Adrenal gland (tissue), 9 donors: ENCODE measurements at regions not wholly inside any gene's neighbourhood (a gene's known extent, or its start where the extent isn't known, plus 50 kb on each side); places are given as distances from the start of the nearest gene placed in this dataset.
"Not testable (repeated sequence)": the region's sequence is repeated elsewhere in the genome, so short reads cannot be mapped to it uniquely, and the experiment has no call there.

Experiments used
- DNase-seq, 7 donors: peaks; one replicate each; pipeline ENCODE4 v3.0.0-alpha.2; 2019 to 2020
- H3K27ac ChIP-seq, 5 donors: fragments of 200-600 bp; sonication (generic) in 4 of 5; 1 replicate in 3 of 5; 2 replicates in 2 of 5; pipeline versions ENCODE4 v1.5.1 to v1.8.0; 2016 to 2020; ENCODE audit warnings: mild to moderate bottlenecking in 1 of 5
- H3K27me3 ChIP-seq: fragments of 200-600 bp; 2 replicates; pipeline ENCODE4 v1.8.0; 2021
- H3K36me3 ChIP-seq, 2 donors: fragments of 200-600 bp; replicated peaks in 1 of 2; 1 replicate in 1 of 2; 2 replicates in 1 of 2; pipeline versions ENCODE4 v1.5.1 to v1.8.0; 2018 to 2022
- H3K4me1 ChIP-seq, 2 donors: fragments of 200-600 bp; replicated peaks in 1 of 2; 1 replicate in 1 of 2; 2 replicates in 1 of 2; pipeline versions ENCODE4 v1.5.1 to v1.8.0; 2018 to 2021
- H3K4me3 ChIP-seq, 4 donors: fragments of 200-600 bp; sonication (generic) in 3 of 4; one replicate each; pipeline ENCODE4 v1.5.1; 2016 to 2018
- H3K9me3 ChIP-seq, 3 donors: fragments of 200-600 bp; sonication (generic) in 1 of 3; replicated peaks in 1 of 3; 1 replicate in 2 of 3; 2 replicates in 1 of 3; pipeline versions ENCODE4 v1.5.1 to v1.8.0; 2016 to 2021
- CTCF ChIP-seq, 6 experiments: fragments of 450-650 bp in 4 of 6; fragments of 200-600 bp in 2 of 6; sonication (generic) in 1 of 6; IDR thresholded peaks; 1 replicate in 5 of 6; 2 replicates in 1 of 6; pipeline versions ENCODE4 v1.5.1 to v1.8.0; 2016 to 2021; ENCODE audit warnings: antibody characterized with exemption in 6 of 6, mild to moderate bottlenecking in 2 of 6, moderate library complexity in 1 of 6
- WGBS, 4 donors: extraction: QIAGEN DNeasy Blood & Tissue Kit in 2 of 4; methylation state at CpG; one replicate each; pipeline versions ENCODE4 v1.1.5 to v1.1.7; 2013 to 2017; 5-methylcytosine and 5-hydroxymethylcytosine counted together
- intact Hi-C, 2 donors: fragments of 100-400 bp; cut with DNase I; formaldehyde crosslinking; loops; one replicate each; pipeline versions ENCODE4 v1.14.1 to v1.15.0; 2022 to 2023
- donor health status: healthy with polysubstance abuse.
- donor health status: Bipolar disorder and iron deficiency.
- donor health status: DM: yes; HTN: yes; CAD: no.
- donor health status: DM: no; HTN: no; CAD: no.
- donor health status: DM: no; HTN: no; CAD: no.

- H3K4me1 ChIP-seq, H3K27ac ChIP-seq, DNase-seq, H3K27me3 ChIP-seq, H3K9me3 ChIP-seq, H3K4me3 ChIP-seq, intact Hi-C loops, H3K36me3 ChIP-seq: not testable (repeated sequence)
- 35 to 72% methylated on average over 6 of the region's 23 CpGs; no CpG with 5 or more reads in 2 of the 4 donors for WGBS, 4 donors
- TF ChIP-seq CTCF (IDR thresholded peaks at IDR 0.05) = peak in 1 of 6 experiments; percentile 28
Observed at GRCh38 chr21:9070703-9071102, 1450.7 kb upstream of the TPTE start.

- H3K4me3 ChIP-seq, H3K9me3 ChIP-seq, intact Hi-C loops, H3K4me1 ChIP-seq, H3K27me3 ChIP-seq, H3K36me3 ChIP-seq, DNase-seq, H3K27ac ChIP-seq: not testable (repeated sequence)
- WGBS, 4 donors = 75 to 83% (median 81%) methylated on average over 6 to 18 of the region's 22 CpGs
Observed at GRCh38 chr21:9073010-9073409, 1448.4 kb upstream of the TPTE start.

GRCh38 chr21:9074772-9075171 is 1446.6 kb upstream of the TPTE start:
- H3K4me1 ChIP-seq, intact Hi-C loops, H3K27me3 ChIP-seq, H3K36me3 ChIP-seq, H3K4me3 ChIP-seq, H3K27ac ChIP-seq, DNase-seq, H3K9me3 ChIP-seq: not testable (repeated sequence)
- WGBS, 4 donors = 78 to 87% (median 83%) methylated on average over 2 to 12 of the region's 13 CpGs; no CpG with 5 or more reads in 1 of the 4 donors

- H3K4me3 ChIP-seq, H3K27me3 ChIP-seq, intact Hi-C loops, H3K27ac ChIP-seq, DNase-seq, H3K36me3 ChIP-seq, H3K9me3 ChIP-seq, H3K4me1 ChIP-seq: not testable (repeated sequence)
- 44 to 83% (median 66%) methylated on average over 3 to 12 of the region's 37 CpGs; no CpG with 5 or more reads in 1 of the 4 donors for WGBS, 4 donors
Observed at GRCh38 chr21:9083091-9083826, 1438.1 kb upstream of the TPTE start.

- H3K36me3 ChIP-seq, H3K27ac ChIP-seq, intact Hi-C loops, H3K4me3 ChIP-seq, H3K4me1 ChIP-seq, H3K9me3 ChIP-seq, H3K27me3 ChIP-seq, DNase-seq: not testable (repeated sequence)
- WGBS, 4 donors = 67 to 100% (median 81%) methylated on average over 1 to 6 of the region's 13 CpGs
Observed at GRCh38 chr21:9086299-9086698, 1435.1 kb upstream of the TPTE start.

GRCh38 chr21:9087816-9088215 is 1433.6 kb upstream of the TPTE start:
- not testable (repeated sequence) for DNase-seq

GRCh38 chr21:9129741-9130140 is 1391.6 kb upstream of the TPTE start:
- intact Hi-C loops, H3K9me3 ChIP-seq, H3K4me3 ChIP-seq, H3K36me3 ChIP-seq, H3K4me1 ChIP-seq, H3K27ac ChIP-seq, H3K27me3 ChIP-seq: not testable (repeated sequence)
- DNase-seq = peak in 2 of 7 donors; percentile 4 to 45
- whole genome bisulfite sequencing, 4 donors = no CpG with 5 or more reads among the region's 17 CpGs

More at GRCh38 chr21:9087816-9088215, 1433.6 kb upstream of the TPTE start:
- H3K4me3 ChIP-seq, H3K9me3 ChIP-seq, H3K36me3 ChIP-seq, H3K4me1 ChIP-seq, H3K27ac ChIP-seq, intact Hi-C loops, H3K27me3 ChIP-seq: not testable (repeated sequence)
- WGBS, 4 donors = 80 to 88% (median 83%) methylated on average over 12 to 19 of the region's 30 CpGs

- H3K4me1 ChIP-seq, H3K36me3 ChIP-seq, H3K27ac ChIP-seq, intact Hi-C loops, H3K4me3 ChIP-seq, H3K27me3 ChIP-seq, H3K9me3 ChIP-seq: not testable (repeated sequence)
- 20 to 83% (median 60%) methylated on average over 1 to 5 of the region's 6 CpGs for WGBS, 4 donors
- DNase-seq = peak in 1 of 7 donors; percentile 4
Observed at GRCh38 chr21:9130817-9131216, 1390.6 kb upstream of the TPTE start.
